HG03442 (cell line): ENCODE measurements at regions not wholly inside any gene's neighbourhood (a gene's known extent, or its start where the extent isn't known, plus 50 kb on each side); places are given as distances from the start of the nearest gene placed in this dataset.

ENCODE experiments used
- ATAC-seq: cut with Tn5 transposase; IDR thresholded peaks from one replicate; pipeline ENCODE4 v1.9.1; 2021; ENCODE audit warnings: mild to moderate bottlenecking, moderate library complexity; ENCODE audit not compliant: unreplicated experiment

GRCh38 chr5:3004361-3005080, 253.0 kb upstream of the IRX2 start:
- no peak for ATAC-seq

GRCh38 chr5:3002230-3002629, 250.8 kb upstream of the IRX2 start:
- no peak for ATAC-seq

DNA sequence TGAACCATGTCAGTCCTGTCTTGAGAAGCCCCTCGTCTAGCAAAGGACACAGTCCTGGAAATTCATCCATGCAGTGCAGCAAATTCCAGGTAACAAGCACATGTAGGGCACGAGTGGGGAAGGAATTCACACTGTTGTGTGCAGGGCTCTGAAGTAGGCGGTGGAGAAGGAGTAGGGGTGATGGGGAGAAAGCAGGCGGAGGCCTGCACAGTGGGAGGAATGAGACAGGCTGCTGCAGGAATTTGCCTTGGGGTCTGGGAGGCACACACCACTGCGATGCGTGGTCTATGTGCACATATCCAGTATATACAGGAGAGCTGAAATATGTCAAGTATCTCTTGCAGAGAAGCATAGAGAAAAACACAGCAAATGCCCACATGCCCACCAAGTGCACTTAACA, 249.2 kb upstream of the IRX2 start:
- no peak for ATAC-seq

GRCh38 chr5:2999926-3000325, 248.4 kb upstream of the IRX2 start:
- no peak for ATAC-seq

- ATAC-seq: no peak
Observed at GRCh38 chr5:2998106-2998505, 246.6 kb upstream of the IRX2 start.

GRCh38 chr5:2997179-2997578, 245.7 kb upstream of the IRX2 start:
- no peak for ATAC-seq

GRCh38 chr5:2996687-2997086, 245.2 kb upstream of the IRX2 start:
- ATAC-seq: no peak

GRCh38 chr5:2996248-2996647, 244.8 kb upstream of the IRX2 start:
- no peak for ATAC-seq

- ATAC-seq: no peak
Observed at GRCh38 chr5:2995667-2996066, 244.2 kb upstream of the IRX2 start.

GRCh38 chr5:2995035-2995434, 243.6 kb upstream of the IRX2 start:
- no peak for ATAC-seq

DNA sequence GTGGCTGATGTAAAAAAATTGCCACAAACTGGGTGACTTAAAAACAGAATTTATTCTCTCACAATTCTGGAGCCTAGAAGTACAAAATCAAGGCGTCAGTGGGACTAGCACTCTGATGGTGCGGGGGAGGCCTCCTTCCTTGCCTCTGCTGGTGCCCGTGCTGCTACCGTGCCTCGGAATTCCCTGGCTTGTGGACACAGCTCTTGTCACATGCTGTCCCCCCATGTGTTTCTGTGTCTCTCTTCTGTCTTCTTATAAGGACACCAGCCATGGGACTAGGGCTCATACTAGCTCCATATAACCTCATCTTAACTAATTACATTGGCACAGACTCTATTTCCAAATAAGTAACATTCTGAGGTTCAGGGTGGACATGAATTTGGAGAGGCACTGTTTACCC, 242.3 kb upstream of the IRX2 start:
- no peak for ATAC-seq

DNA sequence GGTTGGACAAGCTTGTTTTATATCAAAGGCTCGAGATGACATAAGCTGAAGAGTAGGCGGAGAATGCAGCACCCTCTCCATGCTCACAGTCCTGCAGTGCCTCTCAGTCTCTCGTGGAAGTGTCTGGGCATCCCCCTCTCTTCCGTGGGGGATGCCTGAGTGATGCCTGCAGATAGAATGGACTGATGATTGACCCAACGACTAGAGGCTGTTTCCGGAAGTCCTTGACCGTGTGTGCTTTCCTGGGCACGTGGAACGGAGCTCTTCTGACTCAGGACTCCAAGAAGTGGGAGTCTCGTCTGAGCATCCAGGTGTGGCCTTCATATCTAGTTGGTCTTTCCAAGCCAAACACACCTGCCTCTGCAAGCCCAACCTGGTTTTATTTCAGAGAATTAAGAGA, 241.8 kb upstream of the IRX2 start:
- no peak for ATAC-seq

- ATAC-seq: no peak
Observed at GRCh38 chr5:2992806-2993205, 241.3 kb upstream of the IRX2 start.

DNA sequence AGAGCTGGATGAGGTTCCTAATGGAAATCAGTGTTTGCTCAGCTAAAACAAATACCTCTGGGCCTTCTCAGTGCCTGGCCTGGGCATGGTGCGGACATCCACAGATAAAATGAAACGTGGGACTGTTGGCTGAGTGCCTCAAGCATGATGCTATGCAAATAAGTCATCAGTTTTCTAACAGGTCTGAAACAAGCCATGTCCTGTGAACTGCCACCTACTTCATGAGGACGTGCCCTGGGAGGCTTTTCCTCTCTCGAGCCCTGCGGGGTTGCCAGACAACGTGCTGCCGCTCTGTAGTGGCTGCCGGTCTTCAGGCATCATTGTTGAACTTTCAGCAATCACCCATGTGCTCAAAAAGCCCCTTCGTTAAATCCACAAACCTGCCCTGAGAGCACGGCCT, 240.4 kb upstream of the IRX2 start:
- ATAC-seq: no peak

DNA sequence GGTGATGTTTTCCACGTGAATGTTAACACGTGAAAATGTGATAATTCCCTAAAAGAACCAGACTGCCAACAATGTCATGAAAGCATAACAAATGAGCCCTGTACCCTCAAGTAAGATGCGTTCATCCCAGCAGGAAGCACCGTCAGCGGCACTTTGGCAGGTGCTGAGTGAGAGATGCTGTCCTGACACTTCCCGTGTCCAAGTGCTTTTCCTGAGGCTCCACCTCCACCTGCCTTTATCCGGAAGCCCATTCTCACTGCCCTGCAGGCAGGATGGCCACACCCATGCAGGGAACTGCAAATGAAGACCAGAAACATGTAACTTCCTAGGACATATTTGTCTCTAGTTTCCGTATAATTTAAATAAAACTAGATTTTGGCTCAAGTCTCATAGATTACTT, 238.0 kb upstream of the IRX2 start:
- ATAC-seq: no peak

- ATAC-seq: no peak
Observed at GRCh38 chr5:2986301-2986700, 234.8 kb upstream of the IRX2 start.

- no peak for ATAC-seq
Observed at GRCh38 chr5:2985718-2986117, 234.2 kb upstream of the IRX2 start.

DNA sequence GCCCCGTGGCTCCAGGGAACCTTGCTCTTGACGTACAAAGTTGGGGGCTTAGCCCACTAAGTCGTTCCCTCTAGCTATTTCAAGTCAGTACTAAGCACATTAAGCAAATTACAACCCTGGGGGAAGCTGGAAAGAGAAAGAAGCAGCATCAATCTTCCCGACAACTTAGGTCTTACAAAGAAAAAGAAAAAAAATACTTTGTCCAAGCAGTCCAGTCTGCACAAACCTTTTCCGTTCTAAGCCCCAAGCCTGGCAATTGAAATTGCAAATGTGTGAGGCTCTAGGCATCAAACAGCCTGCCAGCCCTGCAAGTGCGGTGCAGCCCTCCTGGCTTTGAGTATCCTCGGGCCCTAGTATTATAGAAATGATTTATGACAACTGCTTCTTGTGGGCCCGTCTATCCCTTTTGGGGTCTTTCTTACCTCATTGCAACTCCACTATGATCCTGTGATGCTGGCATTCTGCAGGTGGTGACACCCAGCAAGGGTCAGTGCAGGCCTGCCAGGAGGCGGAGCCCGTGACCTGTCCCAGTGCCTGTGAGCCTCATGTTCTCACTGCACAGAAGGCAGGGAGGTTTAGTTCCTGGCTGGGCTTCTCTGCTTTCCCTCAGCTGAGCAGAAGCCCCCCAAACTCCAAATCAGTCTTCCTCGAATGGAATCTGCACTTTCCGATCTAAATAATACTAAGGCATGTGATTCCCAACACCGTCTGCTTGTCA, 232.3 kb upstream of the IRX2 start:
- no peak for ATAC-seq

DNA sequence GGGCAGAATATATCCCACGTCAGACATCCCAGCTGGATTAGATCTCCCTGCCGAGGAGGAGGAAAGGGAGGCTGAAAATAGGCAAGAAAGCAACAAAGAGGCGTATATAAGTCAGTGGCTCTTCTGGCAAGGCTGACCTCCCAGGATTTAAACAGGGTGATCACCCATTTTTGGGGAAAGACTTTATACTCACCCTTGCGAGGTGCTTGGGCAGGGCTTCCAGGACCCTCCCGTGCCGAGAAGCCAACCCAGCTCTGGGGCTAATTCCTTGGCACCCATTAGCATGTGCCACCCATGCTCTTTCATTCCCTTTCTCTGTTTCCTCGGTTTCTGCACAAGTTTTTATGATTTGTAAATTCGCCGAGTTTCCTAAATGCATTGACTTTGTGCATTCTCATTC, 230.2 kb upstream of the IRX2 start:
- ATAC-seq: no peak

GRCh38 chr5:2981035-2981434, 229.6 kb upstream of the IRX2 start:
- ATAC-seq: no peak

DNA sequence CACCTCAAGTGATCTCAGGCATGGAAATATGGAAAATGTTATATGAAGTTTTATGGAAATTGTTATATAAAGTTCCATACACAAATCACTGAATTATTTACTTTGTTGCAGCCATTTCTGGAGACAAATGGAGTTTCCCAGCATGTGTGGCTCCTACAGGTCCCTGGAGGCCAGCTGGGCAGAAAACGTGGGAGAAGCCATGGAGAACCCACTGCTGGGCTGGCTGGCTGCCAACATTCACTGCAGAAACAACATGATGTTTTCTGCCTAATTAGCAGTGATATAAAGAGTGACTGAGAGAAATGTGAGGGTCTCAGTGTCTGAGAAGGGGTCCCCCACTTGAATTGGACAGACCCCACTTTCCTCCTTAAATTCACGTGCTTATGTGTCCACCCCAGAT, 208.8 kb upstream of the IRX2 start:
- ATAC-seq: no peak

DNA sequence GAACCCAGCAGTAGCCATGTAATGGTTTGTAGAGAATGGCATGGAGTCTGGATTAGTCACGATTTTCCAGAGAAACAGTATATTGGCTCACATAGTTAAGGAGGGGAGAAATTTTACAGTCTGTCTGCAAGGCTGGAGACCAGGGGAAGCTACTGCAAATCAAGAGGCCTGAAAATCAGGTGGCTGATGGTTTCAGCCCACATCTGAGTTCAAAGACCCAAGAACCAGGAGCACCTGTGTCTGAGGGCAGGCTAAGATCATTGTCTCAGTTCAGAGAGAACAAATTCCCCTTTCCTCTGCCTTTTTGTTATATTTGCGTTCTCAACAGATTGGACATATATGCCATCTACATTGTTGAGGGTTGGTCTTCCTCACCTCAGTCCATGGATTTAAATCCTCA, 207.5 kb upstream of the IRX2 start:
- no peak for ATAC-seq

- no peak for ATAC-seq
Observed at GRCh38 chr5:2948875-2949274, 197.4 kb upstream of the IRX2 start.
